CD14-positive monocyte (primary cell): ENCODE measurements at regions not wholly inside any gene's neighbourhood (a gene's known extent, or its start where the extent isn't known, plus 50 kb on each side); places are given as distances from the start of the nearest gene placed in this dataset.

ENCODE experiments used
- DNase-seq, 3 donors: peaks; one replicate each; pipeline ENCODE4 v3.0.0-alpha.2; 2011 to 2022
- H2AFZ ChIP-seq: 2 replicates; pipeline ENCODE4 v1.6.0; 2012; ENCODE audit warnings: mild to moderate bottlenecking, low read depth, low read length, inconsistent platforms; ENCODE audit not compliant: insufficient read depth, poor library complexity, severe bottlenecking
- H3K27ac ChIP-seq, 2 donors: 1 replicate in 1 of 2; 2 replicates in 1 of 2; pipeline ENCODE4 v1.5.1; 2012 to 2013; ENCODE audit warnings: low read length in 2 of 2, control low read depth in 1 of 2, inconsistent platforms in 1 of 2, low read depth in 1 of 2, mild to moderate bottlenecking in 1 of 2
- H3K27me3 ChIP-seq, 2 donors: one replicate each; pipeline versions ENCODE4 v1.6.0 to v1.6.1; 2011 to 2013; ENCODE audit warnings: low read length in 2 of 2; ENCODE audit not compliant: control insufficient read depth in 2 of 2, insufficient read depth in 2 of 2
- H3K36me3 ChIP-seq, 2 donors: replicated peaks in 1 of 2; 1 replicate in 1 of 2; 2 replicates in 1 of 2; pipeline versions ENCODE4 v1.5.1 to v1.6.1; 2012 to 2013; ENCODE audit warnings: low read length in 2 of 2, control low read depth in 1 of 2, inconsistent platforms in 1 of 2, mild to moderate bottlenecking in 1 of 2; ENCODE audit not compliant: insufficient read depth in 2 of 2, control insufficient read depth in 1 of 2
- H3K4me1 ChIP-seq, 2 donors: 1 replicate in 1 of 2; 2 replicates in 1 of 2; pipeline versions ENCODE4 v1.5.1 to v1.6.1; 2012 to 2013; ENCODE audit warnings: low read length in 2 of 2, control low read depth in 1 of 2, inconsistent platforms in 1 of 2, mild to moderate bottlenecking in 1 of 2, moderate library complexity in 1 of 2; ENCODE audit not compliant: insufficient read depth in 2 of 2, control insufficient read depth in 1 of 2
- H3K4me2 ChIP-seq: replicated peaks from 2 replicates; pipeline ENCODE3; 2012; ENCODE audit warnings: low read length, moderate library complexity, mild to moderate bottlenecking; ENCODE audit not compliant: poor library complexity, severe bottlenecking; ENCODE audit errors: extremely low read depth
- H3K4me3 ChIP-seq, 3 experiments: fragments of 200-600 bp in 1 of 3; sonication (generic) in 1 of 3; replicated peaks in 1 of 3; 1 replicate in 2 of 3; 2 replicates in 1 of 3; pipeline ENCODE4 v1.5.1; 2011 to 2013; ENCODE audit warnings: low read length in 3 of 3, mild to moderate bottlenecking in 3 of 3, control low read depth in 2 of 3, low read depth in 2 of 3, inconsistent platforms in 1 of 3, moderate library complexity in 1 of 3
- H3K79me2 ChIP-seq: 2 replicates; pipeline ENCODE4 v1.6.0; 2012; ENCODE audit warnings: mild to moderate bottlenecking, control low read depth, inconsistent platforms, low read length, moderate library complexity; ENCODE audit not compliant: insufficient read depth
- H3K9ac ChIP-seq: 2 replicates; pipeline ENCODE4 v1.6.0; 2017; ENCODE audit warnings: low read length, mild to moderate bottlenecking; ENCODE audit not compliant: insufficient read depth, poor library complexity, severe bottlenecking
- H3K9me3 ChIP-seq, 2 donors: replicated peaks in 1 of 2; 1 replicate in 1 of 2; 2 replicates in 1 of 2; pipeline versions ENCODE4 v1.5.1 to v1.6.1; 2012 to 2013; ENCODE audit warnings: low read length in 2 of 2, control low read depth in 1 of 2; ENCODE audit not compliant: control insufficient read depth in 1 of 2, insufficient read depth in 1 of 2
- H4K20me1 ChIP-seq: 2 replicates; pipeline ENCODE4 v1.6.0; 2012; ENCODE audit warnings: mild to moderate bottlenecking, low read length, control low read depth, moderate library complexity; ENCODE audit not compliant: insufficient read depth
- H3K27ac Mint-ChIP-seq, 7 donors: one replicate each; pipeline ENCODE4 v1.8.0; 2020; ENCODE audit warnings: mild to moderate bottlenecking in 7 of 7, mixed read lengths in 7 of 7, moderate library complexity in 6 of 7, inconsistent platforms in 2 of 7
- H3K27me3 Mint-ChIP-seq, 3 donors: one replicate each; pipeline ENCODE4 v1.8.0; 2021 to 2022; ENCODE audit warnings: low read depth in 3 of 3, mild to moderate bottlenecking in 3 of 3, mixed read lengths in 3 of 3, moderate library complexity in 3 of 3, inconsistent platforms in 1 of 3
- H3K36me3 Mint-ChIP-seq, 2 donors: one replicate each; pipeline ENCODE4 v1.8.0; 2020; ENCODE audit warnings: mixed read lengths in 2 of 2, inconsistent platforms in 1 of 2, mild to moderate bottlenecking in 1 of 2
- H3K4me1 Mint-ChIP-seq: one replicate; pipeline ENCODE4 v1.8.0; 2020; ENCODE audit warnings: mild to moderate bottlenecking, mixed read lengths
- H3K4me3 Mint-ChIP-seq, 2 donors: one replicate each; pipeline ENCODE4 v1.8.0; 2020; ENCODE audit warnings: mild to moderate bottlenecking in 2 of 2, mixed read lengths in 2 of 2, moderate library complexity in 1 of 2
- H3K9me3 Mint-ChIP-seq, 7 donors: one replicate each; pipeline ENCODE4 v1.8.0; 2020 to 2022; ENCODE audit warnings: mixed read lengths in 7 of 7, mild to moderate bottlenecking in 6 of 7, moderate library complexity in 6 of 7, inconsistent platforms in 2 of 7
- CTCF ChIP-seq: fragments of 200-600 bp; IDR thresholded peaks from one replicate; pipeline ENCODE4 v1.8.0; 2022; ENCODE audit warnings: antibody characterized with exemption, mild to moderate bottlenecking
- WGBS: methylation state at CpG from one replicate; pipeline ENCODE4 v1.1.5; 2013; ENCODE audit warnings: missing lambda C conversion rate; ENCODE audit not compliant: insufficient coverage; 5-methylcytosine and 5-hydroxymethylcytosine counted together
- intact Hi-C, 2 donors: fragments of 100-400 bp; cut with micrococcal nuclease; formaldehyde crosslinking; loops; one replicate each; pipeline versions ENCODE4 v1.15.0 to v1.15.1; 2023

- Mint-ChIP-seq H3K4me3 (no peak overlapping the region), H3K27me3 (no peaks in the 10 kb centered on the region), H3K9me3 (peaks cover 0 to 4% (median 0%) of the 10 kb centered on the region in 7 donors), H3K36me3 (no peaks in the 10 kb centered on the region), H3K4me1 (no peaks in the 10 kb centered on the region), H3K27ac (no peak overlapping the region)
- Histone ChIP-seq H3K9ac (no peak overlapping the region), H3K4me3 (no peak overlapping the region), H3K9me3 (peaks cover 0 to 7% of the 10 kb centered on the region in 2 donors), H3K4me1 (no peaks in the 10 kb centered on the region), H2AFZ (no peak overlapping the region), H3K27ac (no peak overlapping the region), H3K27me3 (no peaks in the 10 kb centered on the region), H3K36me3 (no peaks in the 10 kb centered on the region), H4K20me1 (no peaks in the 10 kb centered on the region), H3K4me2 (no peak overlapping the region), H3K79me2 (no peaks in the 10 kb centered on the region)
- no peak for DNase-seq
- WGBS: 63% methylated on average over 2 of the region's 3 CpGs
- no peak for TF ChIP-seq CTCF
- intact Hi-C loops: no loop called here
These were observed 503.2 kb downstream of the CDH9 start for GRCh38 chr5:26535215-26535614.

- H3K27ac ChIP-seq: no peak overlapping the region
- intact Hi-C loops: no loop called here
- Mint-ChIP-seq H3K27ac (no peak overlapping the region), H3K4me1 (no peaks in the 10 kb centered on the region), H3K27me3 (no peaks in the 10 kb centered on the region), H3K9me3 (peaks cover 0 to 4% (median 0%) of the 10 kb centered on the region in 7 donors), H3K36me3 (no peaks in the 10 kb centered on the region), H3K4me3 (no peak overlapping the region)
- H3K79me2 ChIP-seq: no peaks in the 10 kb centered on the region
- H3K4me1 ChIP-seq: no peaks in the 10 kb centered on the region
- no peak overlapping the region for H3K4me3 ChIP-seq
- no peaks in the 10 kb centered on the region for H3K27me3 ChIP-seq
- DNase-seq: no peak
- no peak overlapping the region for H2AFZ ChIP-seq
- TF ChIP-seq CTCF: no peak
- peaks cover 0 to 4% of the 10 kb centered on the region in 2 donors for H3K9me3 ChIP-seq
- H3K4me2 ChIP-seq: no peak overlapping the region
- no peaks in the 10 kb centered on the region for H3K36me3 ChIP-seq
- H3K9ac ChIP-seq: no peak overlapping the region
- WGBS: no CpG with 5 or more reads among the region's 2 CpGs
- H4K20me1 ChIP-seq: no peaks in the 10 kb centered on the region
These were observed 508.1 kb downstream of the CDH9 start for GRCh38 chr5:26530305-26530704.
